ENCODE measurements at regions not wholly inside any gene's neighbourhood (a gene's known extent, or its start where the extent isn't known, plus 50 kb on each side); places are given as distances from the start of the nearest gene placed in this dataset.

DNA sequence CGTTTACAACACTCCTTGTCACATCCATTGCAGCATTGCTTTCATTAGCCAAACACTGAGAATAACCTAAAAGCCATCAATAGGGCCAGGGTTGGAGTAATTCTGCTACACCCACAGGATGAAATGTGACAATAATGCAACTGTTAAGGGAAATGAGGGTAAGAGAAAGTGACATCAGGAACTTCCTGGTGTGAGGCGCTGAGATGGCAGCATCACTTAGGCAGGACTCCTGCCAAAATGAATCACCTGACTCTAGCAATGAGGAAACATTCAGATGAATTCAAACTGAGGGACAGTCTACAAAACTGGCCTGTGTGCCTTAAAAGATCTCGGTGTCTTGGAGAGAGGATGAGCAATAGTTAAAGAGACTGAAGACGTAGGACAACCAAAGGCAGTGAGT lies 115.6 kb upstream of the AGAP1 start:
- Histone ChIP-seq H3K23ac (ENCODE audit: low read depth, low read length, poor library complexity) (no peak overlapping the region), H3K79me1 (ENCODE audit: low read depth, low read length) (no peaks in the 10 kb centered on the region), H2AFZ (ENCODE audit: low read length) (no peak overlapping the region), H3K4me1 (ENCODE audit: control insufficient read depth in 2 of 2, insufficient read depth in 1 of 2, low read depth in 1 of 2, low read length in 2 of 2) (no peaks in the 10 kb centered on the region), H2BK15ac (ENCODE audit: low read length) (no peak overlapping the region), H3K9me3 (replicated peaks in 1 of 2; ENCODE audit: control insufficient read depth in 2 of 2, insufficient read depth in 1 of 2, low read depth in 1 of 2, low read length in 2 of 2) (no peaks in the 10 kb centered on the region), H2AK5ac (ENCODE audit: low read depth, low read length) (no peak overlapping the region), H4K8ac (ENCODE audit: low read depth, low read length) (no peak overlapping the region), H3K18ac (ENCODE audit: low read length) (no peak overlapping the region), H2BK120ac (ENCODE audit: low read depth, low read length) (no peak overlapping the region), H3K4me2 (ENCODE audit: insufficient read depth, low read length, poor library complexity, severe bottlenecking) (no peak overlapping the region), H2BK12ac (ENCODE audit: low read length) (no peak overlapping the region), H3K27ac (replicated peaks; ENCODE audit: low read length) (no peak overlapping the region), H3K36me3 (replicated peaks in 1 of 2; ENCODE audit: control insufficient read depth in 2 of 2, insufficient read depth in 2 of 2, low read length in 2 of 2) (no peaks in the 10 kb centered on the region), H3K14ac (ENCODE audit: low read length) (no peak overlapping the region), H4K91ac (ENCODE audit: low read depth, low read length, poor library complexity) (no peak overlapping the region), H2BK5ac (ENCODE audit: low read length) (no peak overlapping the region), H3K9ac (ENCODE audit: low read depth, low read length, poor library complexity) (no peak overlapping the region), H3K4ac (ENCODE audit: low read length) (no peak overlapping the region), H3K4me3 (ENCODE audit: low read length in 2 of 2) (no peak overlapping the region), H3K27me3 (ENCODE audit: control insufficient read depth in 3 of 3, insufficient read depth in 3 of 3, low read depth in 1 of 3, low read length in 3 of 3) (no peaks in the 10 kb centered on the region)
- no peak for DNase-seq (ENCODE audit: low spot score)
- 100% methylated on average over 1 of the region's 4 CpGs for WGBS, 2 donors (ENCODE audit: extremely low coverage in 2 of 2, insufficient read length in 2 of 2, insufficient replicate concordance in 1 of 2)

DNA sequence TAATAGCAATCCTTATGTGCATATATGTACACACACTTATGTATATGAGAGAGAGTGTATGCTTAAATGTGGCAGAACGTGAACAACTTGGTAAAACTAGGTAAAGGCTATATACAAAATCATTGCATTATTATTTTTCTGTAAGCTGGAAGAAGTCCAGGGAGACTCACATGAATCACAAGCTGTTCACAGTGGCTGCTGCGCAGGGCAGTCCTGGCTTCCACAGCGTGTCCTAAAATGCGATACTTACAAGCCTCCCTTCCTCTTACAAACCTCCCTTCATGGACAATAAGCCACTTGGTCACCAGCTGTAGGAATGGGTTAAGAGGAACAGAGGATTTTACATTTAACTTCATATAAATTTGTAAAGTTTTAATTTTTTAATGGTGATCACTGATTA lies 114.9 kb upstream of the AGAP1 start:
- Histone ChIP-seq H2AK5ac (ENCODE audit: low read depth, low read length) (no peak overlapping the region), H3K9ac (ENCODE audit: low read depth, low read length, poor library complexity) (no peak overlapping the region), H3K27me3 (ENCODE audit: control insufficient read depth in 3 of 3, insufficient read depth in 3 of 3, low read depth in 1 of 3, low read length in 3 of 3) (no peaks in the 10 kb centered on the region), H3K9me3 (replicated peaks in 1 of 2; ENCODE audit: control insufficient read depth in 2 of 2, insufficient read depth in 1 of 2, low read depth in 1 of 2, low read length in 2 of 2) (no peaks in the 10 kb centered on the region), H4K8ac (ENCODE audit: low read depth, low read length) (no peak overlapping the region), H3K36me3 (replicated peaks in 1 of 2; ENCODE audit: control insufficient read depth in 2 of 2, insufficient read depth in 2 of 2, low read length in 2 of 2) (no peaks in the 10 kb centered on the region), H3K4ac (ENCODE audit: low read length) (no peak overlapping the region), H3K14ac (ENCODE audit: low read length) (no peak overlapping the region), H3K4me3 (ENCODE audit: low read length in 2 of 2) (no peak overlapping the region), H3K4me2 (ENCODE audit: insufficient read depth, low read length, poor library complexity, severe bottlenecking) (no peak overlapping the region), H3K23ac (ENCODE audit: low read depth, low read length, poor library complexity) (no peak overlapping the region), H3K79me1 (ENCODE audit: low read depth, low read length) (no peaks in the 10 kb centered on the region), H2BK5ac (ENCODE audit: low read length) (no peak overlapping the region), H2AFZ (ENCODE audit: low read length) (no peak overlapping the region), H4K91ac (ENCODE audit: low read depth, low read length, poor library complexity) (no peak overlapping the region), H3K27ac (replicated peaks; ENCODE audit: low read length) (no peak overlapping the region), H3K4me1 (ENCODE audit: control insufficient read depth in 2 of 2, insufficient read depth in 1 of 2, low read depth in 1 of 2, low read length in 2 of 2) (no peaks in the 10 kb centered on the region), H2BK12ac (ENCODE audit: low read length) (no peak overlapping the region), H2BK120ac (ENCODE audit: low read depth, low read length) (no peak overlapping the region), H2BK15ac (ENCODE audit: low read length) (no peak overlapping the region), H3K18ac (ENCODE audit: low read length) (no peak overlapping the region)
- no peak for DNase-seq (ENCODE audit: low spot score)
- WGBS, 2 donors (ENCODE audit: extremely low coverage in 2 of 2, insufficient read length in 2 of 2, insufficient replicate concordance in 1 of 2) = no CpG with 5 or more reads among the region's 4 CpGs

DNA sequence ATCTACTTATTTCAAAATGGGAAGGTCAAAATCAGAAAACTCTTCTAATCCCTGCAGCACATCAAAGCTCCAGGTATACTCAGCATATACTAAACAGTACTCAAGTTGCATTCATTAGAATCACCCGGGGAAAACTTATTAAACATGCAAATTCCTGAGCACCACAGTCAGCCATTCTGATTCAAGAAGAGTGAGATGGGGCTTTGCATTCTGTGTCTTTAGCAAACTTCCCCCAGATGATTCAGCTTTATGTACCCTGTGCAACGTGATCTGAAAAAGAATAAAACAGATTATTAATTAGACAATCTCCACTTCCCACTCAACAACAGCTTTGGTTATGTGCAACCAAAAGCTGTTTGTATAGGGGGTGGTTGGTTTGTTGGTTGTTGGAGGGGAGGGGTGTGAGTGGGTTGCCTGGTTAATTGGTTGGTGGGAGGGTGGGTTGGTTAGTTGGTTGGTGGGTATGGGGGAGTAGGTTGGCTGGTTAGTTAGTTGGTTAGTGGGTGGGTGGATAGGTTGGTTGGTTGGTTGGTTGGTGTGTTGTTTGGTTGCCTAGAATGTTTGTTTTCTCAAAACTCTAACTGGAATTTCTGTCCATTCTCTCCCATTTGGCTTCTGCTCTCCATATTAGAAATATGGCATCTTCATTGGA lies 112.5 kb upstream of the AGAP1 start:
- H3K4me1 ChIP-seq (ENCODE audit: control insufficient read depth in 2 of 2, insufficient read depth in 1 of 2, low read depth in 1 of 2, low read length in 2 of 2) = peaks cover 5 to 7% of the 10 kb centered on the region in 2 donors
- no peak overlapping the region for H3K4ac ChIP-seq (ENCODE audit: low read length)
- H3K4me3 ChIP-seq (ENCODE audit: low read length in 2 of 2) = no peak overlapping the region
- H3K9me3 ChIP-seq (replicated peaks in 1 of 2; ENCODE audit: control insufficient read depth in 2 of 2, insufficient read depth in 1 of 2, low read depth in 1 of 2, low read length in 2 of 2) = no peaks in the 10 kb centered on the region
- no peak overlapping the region for H2AK5ac ChIP-seq (ENCODE audit: low read depth, low read length)
- no peak overlapping the region for H4K91ac ChIP-seq (ENCODE audit: low read depth, low read length, poor library complexity)
- no peaks in the 10 kb centered on the region for H3K79me1 ChIP-seq (ENCODE audit: low read depth, low read length)
- H3K9ac ChIP-seq (ENCODE audit: low read depth, low read length, poor library complexity) = no peak overlapping the region
- DNase-seq (ENCODE audit: low spot score) = no peak
- WGBS, 2 donors (ENCODE audit: extremely low coverage in 2 of 2, insufficient read length in 2 of 2, insufficient replicate concordance in 1 of 2) = no CpG with 5 or more reads among the region's 2 CpGs
- no peak overlapping the region for H2BK15ac ChIP-seq (ENCODE audit: low read length)
- H3K4me2 ChIP-seq (ENCODE audit: insufficient read depth, low read length, poor library complexity, severe bottlenecking) = no peak overlapping the region
- no peak overlapping the region for H2BK12ac ChIP-seq (ENCODE audit: low read length)
- H2BK120ac ChIP-seq (ENCODE audit: low read depth, low read length) = no peak overlapping the region
- H3K27me3 ChIP-seq (ENCODE audit: control insufficient read depth in 3 of 3, insufficient read depth in 3 of 3, low read depth in 1 of 3, low read length in 3 of 3) = no peaks in the 10 kb centered on the region
- no peak overlapping the region for H4K8ac ChIP-seq (ENCODE audit: low read depth, low read length)
- H2BK5ac ChIP-seq (ENCODE audit: low read length) = no peak overlapping the region
- no peak overlapping the region for H3K14ac ChIP-seq (ENCODE audit: low read length)
- H3K23ac ChIP-seq (ENCODE audit: low read depth, low read length, poor library complexity) = no peak overlapping the region
- no peak overlapping the region for H3K27ac ChIP-seq (replicated peaks; ENCODE audit: low read length)
- no peak overlapping the region for H3K18ac ChIP-seq (ENCODE audit: low read length)
- H3K36me3 ChIP-seq (replicated peaks in 1 of 2; ENCODE audit: control insufficient read depth in 2 of 2, insufficient read depth in 2 of 2, low read length in 2 of 2) = no peaks in the 10 kb centered on the region
- no peak overlapping the region for H2AFZ ChIP-seq (ENCODE audit: low read length)

DNA sequence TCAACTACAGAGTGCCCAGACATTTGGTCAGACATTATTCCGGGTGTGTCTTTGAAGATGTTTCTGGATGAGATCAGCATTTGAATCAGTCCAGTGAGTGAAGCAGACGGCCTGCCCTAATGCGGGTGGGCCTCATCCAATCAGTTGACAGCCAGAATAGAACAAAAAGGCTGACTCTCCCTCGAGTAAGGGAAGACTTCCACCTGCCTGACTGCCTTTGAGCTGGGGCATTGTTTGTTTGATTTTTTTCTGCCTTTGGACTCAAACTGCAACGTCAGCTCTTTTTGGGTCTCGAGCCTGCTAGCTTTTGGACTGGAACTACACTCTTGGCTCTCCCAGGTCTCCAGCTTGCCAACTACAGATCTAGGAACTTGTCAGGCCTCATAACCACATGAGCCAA lies 111.7 kb upstream of the AGAP1 start:
- Histone ChIP-seq H3K18ac (ENCODE audit: low read length) (no peak overlapping the region), H2AFZ (ENCODE audit: low read length) (no peak overlapping the region), H2BK120ac (ENCODE audit: low read depth, low read length) (no peak overlapping the region), H2BK12ac (ENCODE audit: low read length) (no peak overlapping the region), H4K91ac (ENCODE audit: low read depth, low read length, poor library complexity) (no peak overlapping the region), H3K79me1 (ENCODE audit: low read depth, low read length) (no peaks in the 10 kb centered on the region), H3K27me3 (ENCODE audit: control insufficient read depth in 3 of 3, insufficient read depth in 3 of 3, low read depth in 1 of 3, low read length in 3 of 3) (no peaks in the 10 kb centered on the region), H2BK15ac (ENCODE audit: low read length) (no peak overlapping the region), H2BK5ac (ENCODE audit: low read length) (no peak overlapping the region), H4K8ac (ENCODE audit: low read depth, low read length) (no peak overlapping the region), H3K9me3 (replicated peaks in 1 of 2; ENCODE audit: control insufficient read depth in 2 of 2, insufficient read depth in 1 of 2, low read depth in 1 of 2, low read length in 2 of 2) (no peaks in the 10 kb centered on the region), H3K27ac (replicated peaks; ENCODE audit: low read length) (no peak overlapping the region), H3K4me1 (ENCODE audit: control insufficient read depth in 2 of 2, insufficient read depth in 1 of 2, low read depth in 1 of 2, low read length in 2 of 2) (peaks cover 5 to 7% of the 10 kb centered on the region in 2 donors), H3K14ac (ENCODE audit: low read length) (no peak overlapping the region), H3K4ac (ENCODE audit: low read length) (no peak overlapping the region), H3K23ac (ENCODE audit: low read depth, low read length, poor library complexity) (no peak overlapping the region), H3K4me2 (ENCODE audit: insufficient read depth, low read length, poor library complexity, severe bottlenecking) (no peak overlapping the region), H3K4me3 (ENCODE audit: low read length in 2 of 2) (no peak overlapping the region), H3K9ac (ENCODE audit: low read depth, low read length, poor library complexity) (no peak overlapping the region), H3K36me3 (replicated peaks in 1 of 2; ENCODE audit: control insufficient read depth in 2 of 2, insufficient read depth in 2 of 2, low read length in 2 of 2) (no peaks in the 10 kb centered on the region), H2AK5ac (ENCODE audit: low read depth, low read length) (no peak overlapping the region)
- no CpG with 5 or more reads among the region's 6 CpGs for WGBS, 2 donors (ENCODE audit: extremely low coverage in 2 of 2, insufficient read length in 2 of 2, insufficient replicate concordance in 1 of 2)
- no peak for DNase-seq (ENCODE audit: low spot score)

All from neuronal stem cell (in vitro differentiated cells).